ENCODE measurements at regions not wholly inside any gene's neighbourhood (a gene's known extent, or its start where the extent isn't known, plus 50 kb on each side); places are given as distances from the start of the nearest gene placed in this dataset.
"Not testable (repeated sequence)": the region's sequence is repeated elsewhere in the genome, so short reads cannot be mapped to it uniquely, and the experiment has no call there.

DNA sequence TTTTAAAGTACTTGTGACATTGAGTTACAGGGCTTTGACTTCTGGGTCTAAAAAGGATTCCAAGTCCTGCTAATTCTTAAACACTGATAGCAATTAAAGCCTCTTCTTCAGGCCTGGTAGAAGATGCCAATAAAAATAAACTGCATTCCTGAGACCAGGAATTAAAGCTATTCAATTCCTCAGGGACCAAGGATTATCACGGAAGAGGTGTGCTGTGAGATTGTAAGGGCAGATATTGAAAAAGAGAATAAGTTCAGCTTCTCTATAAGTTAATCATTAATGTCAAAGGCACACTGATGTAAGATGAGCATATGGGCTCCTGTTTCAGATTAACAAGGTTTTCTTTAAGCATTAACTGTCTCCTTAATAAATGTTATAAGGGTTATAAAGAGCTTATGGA is 611.3 kb downstream of the SI start:
- no peak for DNase-seq (ENCODE audit: low read depth, low spot score)

DNA sequence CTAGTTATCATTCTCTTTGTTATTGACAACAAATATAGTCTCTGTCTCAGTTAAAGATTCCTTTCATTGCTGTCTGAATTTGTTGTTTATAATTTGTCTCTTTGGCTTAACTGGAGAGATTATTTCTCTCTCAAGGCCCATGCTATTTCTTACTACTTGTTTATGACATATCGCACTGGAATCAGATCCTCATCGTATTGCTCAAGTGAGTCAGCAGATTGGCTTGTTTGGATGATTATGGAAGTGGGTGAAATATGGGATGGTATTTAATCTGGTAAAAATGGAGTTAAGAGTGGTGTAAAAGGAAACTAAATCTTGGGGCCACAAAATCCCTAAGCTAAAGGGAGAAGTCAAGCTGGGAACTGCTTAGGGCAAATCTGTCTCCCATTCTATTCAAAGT is 613.1 kb downstream of the SI start:
- DNase-seq (ENCODE audit: low read depth, low spot score) = no peak

GRCh38 chr3:164460851-164461250 is 617.4 kb downstream of the SI start:
- no peak for DNase-seq (ENCODE audit: low read depth, low spot score)

GRCh38 chr3:164459521-164460151 is 618.7 kb downstream of the SI start:
- DNase-seq (ENCODE audit: low read depth, low spot score) = no peak

DNA sequence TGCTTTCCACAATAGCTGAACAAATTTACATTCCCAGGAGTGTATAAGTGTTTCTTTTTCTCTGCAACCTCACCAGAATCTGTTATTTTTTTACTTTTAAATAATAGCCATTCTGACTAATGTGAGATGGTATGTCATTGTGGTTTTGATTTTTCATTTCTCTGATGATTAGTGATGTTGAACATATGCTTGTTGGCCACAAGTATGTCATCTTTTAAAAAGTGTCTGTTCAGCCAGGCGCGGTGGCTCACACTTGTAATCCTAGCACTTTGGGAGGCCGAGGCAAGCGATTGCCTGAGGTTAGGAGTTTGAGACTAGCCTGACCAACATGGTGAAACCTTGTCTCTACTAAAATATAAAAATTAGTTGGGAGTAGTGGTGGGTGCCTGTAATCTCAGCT is 619.3 kb downstream of the SI start:
- DNase-seq (ENCODE audit: low read depth, low spot score) = no peak

GRCh38 chr3:164453714-164454113 is 624.6 kb downstream of the SI start:
- no peak for DNase-seq (ENCODE audit: low read depth, low spot score)

DNA sequence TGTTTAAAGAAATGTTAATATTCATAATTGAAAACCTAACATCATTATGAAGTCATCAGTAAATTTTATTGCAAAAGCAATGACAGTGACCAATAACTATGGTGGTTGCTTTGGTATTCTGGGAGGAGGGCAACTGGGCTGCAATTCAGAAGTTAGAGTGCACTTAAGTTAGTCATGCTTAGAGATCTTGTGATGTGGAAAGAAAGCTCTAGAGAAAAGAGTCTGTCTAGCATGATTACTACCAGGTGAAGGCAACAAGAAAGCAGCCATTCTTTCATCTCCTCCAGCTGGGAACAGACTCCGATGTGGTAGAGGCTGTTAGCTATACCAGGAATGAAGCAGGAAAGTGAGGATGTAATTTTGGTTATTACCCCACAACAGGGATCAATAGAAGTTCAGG is 625.6 kb downstream of the SI start:
- no peak for DNase-seq (ENCODE audit: low read depth, low spot score)

DNA sequence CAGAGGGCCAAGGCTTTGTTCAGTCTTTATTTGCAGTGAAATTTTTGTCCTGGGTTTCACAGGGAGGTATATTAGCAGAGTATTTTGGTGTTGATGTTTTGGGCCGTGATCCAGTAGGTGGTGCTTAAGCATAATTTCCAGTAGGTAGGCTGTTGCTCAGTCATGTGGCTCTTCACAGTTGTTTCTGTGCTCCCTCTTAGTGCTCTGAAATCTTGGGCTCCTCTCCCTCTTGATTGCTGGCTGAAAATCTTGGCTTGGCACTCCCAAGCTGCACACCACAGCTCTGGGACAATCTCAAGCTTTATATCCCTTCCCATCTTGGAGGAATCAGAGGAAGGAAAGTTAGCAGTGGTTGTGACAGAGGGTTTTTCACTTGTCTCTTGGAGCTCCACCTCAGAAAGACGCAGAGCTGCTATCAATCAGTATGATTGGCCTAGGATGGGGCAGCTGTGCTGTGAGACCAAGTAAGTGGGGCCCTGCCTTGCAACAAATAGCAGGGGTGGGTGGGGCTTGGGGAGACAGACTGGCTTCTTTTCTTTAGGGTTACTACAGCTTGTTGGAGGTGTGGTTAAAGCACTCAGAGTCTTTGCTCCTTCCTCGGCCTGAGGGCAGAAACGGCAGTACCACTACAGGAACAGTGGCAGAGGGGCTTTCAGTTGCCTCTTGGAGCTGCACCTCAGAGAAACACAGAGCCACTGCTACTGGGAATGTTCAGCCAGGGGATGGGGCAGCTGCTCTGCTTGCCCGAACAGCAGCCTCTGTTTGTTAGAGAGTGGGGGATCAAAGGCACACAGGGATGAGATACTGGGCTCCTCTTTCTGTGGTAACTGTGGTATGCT is 627.0 kb downstream of the SI start:
- DNase-seq (ENCODE audit: low read depth, low spot score) = no peak

DNA sequence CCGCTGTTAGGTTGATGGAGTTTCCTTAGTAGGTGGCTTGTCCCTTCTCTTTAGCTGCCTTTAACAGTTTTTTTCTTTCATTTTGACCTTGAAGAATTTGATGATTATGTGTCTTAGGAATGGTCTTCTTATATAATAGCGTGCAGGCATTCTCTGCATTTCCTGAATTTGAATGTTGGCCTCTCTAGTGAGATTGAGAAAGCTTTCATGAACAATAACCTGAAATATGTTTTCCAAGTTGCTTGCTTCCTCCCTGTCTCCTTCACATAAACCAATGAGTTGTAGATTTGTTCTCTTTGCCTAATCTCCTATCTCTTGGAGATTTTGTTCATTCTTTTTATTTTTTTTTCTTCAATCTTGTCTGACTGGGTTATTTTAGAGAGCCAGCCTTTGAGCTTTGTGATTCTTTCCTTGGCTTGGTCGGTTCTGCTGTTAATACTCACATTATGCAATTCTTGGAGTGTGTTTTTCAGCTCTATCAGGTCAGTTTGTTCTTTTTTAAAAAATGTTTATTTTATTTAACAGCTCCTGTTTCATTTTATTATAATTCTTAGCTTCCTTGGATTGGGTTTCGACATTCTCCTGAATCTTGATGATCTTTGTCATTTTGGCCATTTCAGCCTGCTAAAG is 627.9 kb downstream of the SI start:
- DNase-seq (ENCODE audit: low read depth, low spot score) = no peak

GRCh38 chr3:164419220-164419619 is 659.1 kb downstream of the SI start:
- DNase-seq (ENCODE audit: low read depth, low spot score) = no peak

- no peak for DNase-seq (ENCODE audit: low read depth, low spot score)
These were observed 659.9 kb downstream of the SI start for GRCh38 chr3:164418414-164418813.

GRCh38 chr3:164417955-164418354 is 660.3 kb downstream of the SI start:
- DNase-seq (ENCODE audit: low read depth, low spot score) = no peak

- DNase-seq (ENCODE audit: low read depth, low spot score) = no peak
These were observed 661.6 kb downstream of the SI start for GRCh38 chr3:164416491-164417222.

- no peak for DNase-seq (ENCODE audit: low read depth, low spot score)
These were observed 670.0 kb downstream of the SI start for GRCh38 chr3:164408326-164408725.

- DNase-seq (ENCODE audit: low read depth, low spot score) = no peak
These were observed 671.2 kb downstream of the SI start for GRCh38 chr3:164407111-164407510.

DNA sequence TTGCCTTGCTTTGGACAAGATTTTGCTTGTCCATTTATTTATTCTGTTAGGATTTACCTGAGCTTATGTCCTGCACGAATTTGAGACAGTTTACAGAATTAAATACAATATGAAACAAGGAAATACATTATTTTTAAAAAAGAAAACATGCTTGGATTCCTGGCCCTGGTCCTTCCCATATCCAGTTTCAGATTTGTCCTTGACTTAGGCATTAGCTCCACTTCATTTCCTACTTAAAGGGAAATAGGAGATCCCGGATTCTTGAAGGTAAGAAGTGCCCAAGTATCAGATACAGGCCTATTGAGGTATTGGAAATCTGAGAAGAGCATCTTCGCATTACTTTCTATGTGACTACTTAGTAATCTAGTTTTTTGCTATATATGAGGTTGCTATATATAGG is 672.0 kb downstream of the SI start:
- DNase-seq (ENCODE audit: low read depth, low spot score) = no peak

DNA sequence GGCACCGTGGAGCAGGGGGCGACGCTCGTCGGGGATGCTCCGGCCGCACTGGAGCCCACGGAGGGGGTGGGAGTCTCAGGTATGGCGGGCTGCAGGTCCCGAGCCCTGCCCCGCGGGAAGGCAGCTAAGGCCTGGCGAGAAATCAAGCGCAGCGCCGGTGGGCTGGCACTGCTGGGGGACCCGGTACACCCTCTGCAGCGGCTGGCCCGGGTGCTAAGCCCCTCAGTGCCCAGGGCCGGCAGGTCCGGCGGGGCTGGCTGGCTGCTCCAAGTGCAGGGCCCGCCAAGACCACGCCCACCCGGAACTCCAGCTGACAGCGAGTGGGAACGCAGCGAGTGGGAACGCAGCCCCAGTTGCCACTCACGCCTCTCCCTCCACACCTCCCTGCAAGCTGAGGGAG is 676.4 kb downstream of the SI start:
- no peak for DNase-seq (ENCODE audit: low read depth, low spot score)

GRCh38 chr3:164401440-164401839 is 676.9 kb downstream of the SI start:
- DNase-seq (ENCODE audit: low read depth, low spot score) = not testable (repeated sequence)

- DNase-seq (ENCODE audit: low read depth, low spot score) = no peak
These were observed 680.8 kb downstream of the SI start for GRCh38 chr3:164397462-164397861.

GRCh38 chr3:164393171-164393570 is 685.1 kb downstream of the SI start:
- DNase-seq (ENCODE audit: low read depth, low spot score) = no peak

GRCh38 chr3:164390046-164390445 is 688.2 kb downstream of the SI start:
- DNase-seq (ENCODE audit: low read depth, low spot score) = no peak

DNA sequence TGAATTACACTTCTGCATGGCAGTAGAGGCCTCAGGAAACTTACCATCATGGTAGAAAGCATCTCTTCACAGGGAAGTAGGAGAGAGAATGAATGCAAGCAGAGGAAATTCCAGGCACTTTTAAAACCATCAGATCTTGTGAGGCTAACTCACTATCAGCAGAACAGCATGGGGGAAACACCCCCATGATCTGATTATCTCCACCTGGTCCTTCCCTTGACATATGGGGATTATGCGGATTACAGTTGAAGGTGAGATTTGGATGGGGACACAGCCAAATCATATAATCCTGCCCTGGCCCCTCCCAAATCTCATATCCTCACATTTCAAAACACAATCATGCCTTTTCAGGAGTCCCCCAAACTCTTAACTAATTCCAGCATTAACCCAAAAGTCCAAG is 691.1 kb downstream of the SI start:
- DNase-seq (ENCODE audit: low read depth, low spot score) = no peak
